PC-3 (cell line): ENCODE measurements at regions not wholly inside any gene's neighbourhood (a gene's known extent, or its start where the extent isn't known, plus 50 kb on each side); places are given as distances from the start of the nearest gene placed in this dataset.

Experiments used
- ATAC-seq: fragments of 200-7000 bp; cut with Tn5 transposase; 2 replicates; pipeline ENCODE4 v1.9.1; 2020; ENCODE audit warnings: mild to moderate bottlenecking, moderate library complexity
- BruUV-seq: library from RNA; stranded (reverse); fragments of 400-500 nt; replicated peaks from 2 replicates; lab custom pipeline; 2021; lab: Mats Ljungman, UMichigan
- CTCF ChIA-PET: fragments of 300-600 bp; sonication (Branson Sonifier 250); formaldehyde crosslinking; loops from one replicate; lab custom pipeline; 2022; ENCODE audit warnings: antibody characterized with exemption; lab: Charles Lee
- POLR2A ChIA-PET: fragments of 300-600 bp; sonication (Branson Sonifier 250); formaldehyde crosslinking; loops from one replicate; lab custom pipeline; 2022; ENCODE audit warnings: antibody characterized with exemption; ENCODE audit not compliant: unreplicated experiment; lab: Charles Lee
- DNase-seq: peaks from one replicate; pipeline ENCODE4 v3.0.0-alpha.2; 2015
- H2AFZ ChIP-seq: fragments of 300-600 bp; sonication (generic); 2 replicates; pipeline ENCODE4 v1.6.0; 2016; ENCODE audit warnings: antibody characterized with exemption, low read length
- H3F3A ChIP-seq: fragments of 300-600 bp; sonication (generic); one replicate; pipeline ENCODE4 v1.6.0; 2017; ENCODE audit warnings: antibody characterized with exemption, low read length, control low read depth, mild to moderate bottlenecking; ENCODE audit not compliant: unreplicated experiment
- H3K27ac ChIP-seq: fragments of 300-600 bp; sonication (generic); 2 replicates; pipeline ENCODE4 v1.5.1; 2016; ENCODE audit warnings: mild to moderate bottlenecking, low read length
- H3K27me3 ChIP-seq: fragments of 300-600 bp; sonication (generic); 2 replicates; pipeline ENCODE4 v1.6.1; 2016; ENCODE audit warnings: low read length, mixed read lengths
- H3K36me3 ChIP-seq: fragments of 300-600 bp; sonication (generic); 2 replicates; pipeline ENCODE4 v1.6.1; 2016; ENCODE audit warnings: low read depth, mixed run types, low read length, mixed read lengths
- H3K4me1 ChIP-seq: fragments of 300-600 bp; sonication (generic); 2 replicates; pipeline ENCODE4 v1.5.1; 2016; ENCODE audit warnings: low read length; ENCODE audit not compliant: insufficient read depth
- H3K4me2 ChIP-seq: fragments of 300-600 bp; sonication (generic); 2 replicates; pipeline ENCODE4 v1.6.0; 2016; ENCODE audit warnings: low read length
- H3K4me3 ChIP-seq: fragments of 300-600 bp; sonication (generic); 2 replicates; pipeline ENCODE4 v1.5.1; 2016; ENCODE audit warnings: mild to moderate bottlenecking, low read length, mixed read lengths
- H3K79me2 ChIP-seq: fragments of 300-600 bp; sonication (generic); 2 replicates; pipeline ENCODE4 v1.6.1; 2017; ENCODE audit warnings: low read length, mixed read lengths
- H3K9ac ChIP-seq: fragments of 300-600 bp; sonication (generic); 2 replicates; pipeline ENCODE4 v1.6.0; 2016; ENCODE audit warnings: mild to moderate bottlenecking, low read length
- H3K9me2 ChIP-seq: fragments of 300-600 bp; sonication (generic); replicated peaks from 2 replicates; pipeline ENCODE4 v1.6.1; 2016; ENCODE audit warnings: mixed run types, low read length, mixed read lengths
- H3K9me3 ChIP-seq: fragments of 300-600 bp; sonication (generic); 2 replicates; pipeline ENCODE4 v1.6.1; 2016; ENCODE audit warnings: low read length, mixed read lengths
- H4K20me1 ChIP-seq: fragments of 300-600 bp; sonication (generic); 2 replicates; pipeline ENCODE4 v1.6.1; 2016; ENCODE audit warnings: low read length, mixed read lengths
- EZH2 ChIP-seq: fragments of 300-600 bp; sonication (generic); IDR thresholded peaks from one replicate; pipeline ENCODE4 v1.6.1; 2017; ENCODE audit warnings: antibody characterized with exemption, mild to moderate bottlenecking, low read length; ENCODE audit not compliant: unreplicated experiment
- EZH2phosphoT487 ChIP-seq: fragments of 300-600 bp; sonication (generic); IDR thresholded peaks from 2 replicates; pipeline ENCODE4 v1.6.1; 2018; ENCODE audit warnings: mild to moderate bottlenecking, antibody characterized with exemption, low read length, borderline replicate concordance
- intact Hi-C: fragments of 100-400 bp; cut with micrococcal nuclease; formaldehyde crosslinking; loops from 2 replicates; pipeline ENCODE4 v1.9.0; 2023
- TF ChIP-seq, protein P1 (sequence below): fragments of 300-600 bp; sonication (generic); conservative IDR thresholded peaks from 2 replicates; pipeline ENCODE4 v1.5.1; 2017; ENCODE audit warnings: antibody characterized with exemption, low read depth, mild to moderate bottlenecking, low read length

DNA sequence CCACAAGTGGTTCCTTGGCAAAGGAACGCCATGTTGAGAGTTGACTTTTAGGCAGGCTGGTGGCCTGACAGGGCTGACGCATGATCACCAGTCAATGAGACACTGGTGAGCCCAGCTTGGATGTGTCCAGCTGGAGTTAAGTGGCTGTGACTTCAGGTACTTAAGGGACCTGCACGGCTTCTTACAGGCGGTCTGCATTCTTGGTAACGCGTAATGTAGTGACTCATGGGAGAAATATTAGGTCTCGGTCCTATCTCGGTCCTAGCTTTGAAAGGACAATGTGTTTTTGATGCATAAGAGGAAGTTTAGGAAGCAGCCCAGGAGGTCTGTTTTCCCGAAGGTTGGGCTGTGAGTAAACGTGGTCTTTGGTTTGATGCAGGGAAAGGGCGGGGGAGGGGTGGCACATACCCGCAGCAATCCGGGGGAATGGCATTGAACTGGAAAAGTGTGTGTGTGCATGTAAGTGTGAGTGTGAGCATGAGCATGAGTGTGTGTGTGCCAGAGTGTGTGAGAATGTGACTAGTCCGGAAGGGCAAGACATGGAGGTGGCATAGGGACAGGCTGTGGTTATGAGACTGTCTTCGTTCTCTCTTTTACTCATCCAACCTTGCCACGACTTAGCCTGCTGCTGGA, 55.3 kb downstream of the FAM43A start:
- no peaks in the 10 kb centered on the region for H3F3A ChIP-seq
- no peaks in the 10 kb centered on the region for H3K36me3 ChIP-seq
- no peaks in the 10 kb centered on the region for H3K27me3 ChIP-seq
- POLR2A ChIA-PET: interaction anchor here (0.9 kb wide), 1 partner anchor 18 kb away, joined by 3 read pairs; no protein-coding TSS in a partner anchor
- H3K27ac ChIP-seq: peak overlapping the region; percentile 82
- peaks cover 46% of the 10 kb centered on the region for H3K4me1 ChIP-seq
- peak overlapping the region; percentile 45 for H2AFZ ChIP-seq
- H3K9me2 ChIP-seq: no peaks in the 10 kb centered on the region
- TF ChIP-seq, protein P1, sequence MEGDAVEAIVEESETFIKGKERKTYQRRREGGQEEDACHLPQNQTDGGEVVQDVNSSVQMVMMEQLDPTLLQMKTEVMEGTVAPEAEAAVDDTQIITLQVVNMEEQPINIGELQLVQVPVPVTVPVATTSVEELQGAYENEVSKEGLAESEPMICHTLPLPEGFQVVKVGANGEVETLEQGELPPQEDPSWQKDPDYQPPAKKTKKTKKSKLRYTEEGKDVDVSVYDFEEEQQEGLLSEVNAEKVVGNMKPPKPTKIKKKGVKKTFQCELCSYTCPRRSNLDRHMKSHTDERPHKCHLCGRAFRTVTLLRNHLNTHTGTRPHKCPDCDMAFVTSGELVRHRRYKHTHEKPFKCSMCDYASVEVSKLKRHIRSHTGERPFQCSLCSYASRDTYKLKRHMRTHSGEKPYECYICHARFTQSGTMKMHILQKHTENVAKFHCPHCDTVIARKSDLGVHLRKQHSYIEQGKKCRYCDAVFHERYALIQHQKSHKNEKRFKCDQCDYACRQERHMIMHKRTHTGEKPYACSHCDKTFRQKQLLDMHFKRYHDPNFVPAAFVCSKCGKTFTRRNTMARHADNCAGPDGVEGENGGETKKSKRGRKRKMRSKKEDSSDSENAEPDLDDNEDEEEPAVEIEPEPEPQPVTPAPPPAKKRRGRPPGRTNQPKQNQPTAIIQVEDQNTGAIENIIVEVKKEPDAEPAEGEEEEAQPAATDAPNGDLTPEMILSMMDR: no peak
- TF ChIP-seq EZH2: no peak
- TF ChIP-seq EZH2phosphoT487: no peak
- H3K4me3 ChIP-seq: peak overlapping the region; percentile 35; the same call in 1 of the 2 replicates
- H3K9ac ChIP-seq: peak overlapping the region; percentile 12
- DNase-seq: peak; percentile 96
- ATAC-seq: peak; percentile 78
- BruUV-seq: TSS peak; percentile 32
- peak overlapping the region; percentile 76 for H3K4me2 ChIP-seq
- CTCF ChIA-PET: interaction anchor here (0.7 to 1.0 kb wide), 3 partner anchors 53 to 215 kb away, joined by 3 to 6 read pairs (median 5); no protein-coding TSS in a partner anchor
- H4K20me1 ChIP-seq: no peaks in the 10 kb centered on the region
- H3K79me2 ChIP-seq: no peaks in the 10 kb centered on the region
- H3K9me3 ChIP-seq: no peaks in the 10 kb centered on the region
- intact Hi-C loops: loop anchor here (1.0 to 2.0 kb wide), 4 partner anchors 19 to 132 kb away; no protein-coding TSS in a partner anchor

GRCh38 chr3:194741916-194742315, 56.2 kb downstream of the FAM43A start:
- Histone ChIP-seq H3K4me2 (no peak overlapping the region), H3K9me2 (no peaks in the 10 kb centered on the region), H3K79me2 (no peaks in the 10 kb centered on the region), H3K9ac (no peak overlapping the region), H3K4me1 (peaks cover 46% of the 10 kb centered on the region), H4K20me1 (no peaks in the 10 kb centered on the region), H3K27me3 (no peaks in the 10 kb centered on the region), H3F3A (no peaks in the 10 kb centered on the region), H3K4me3 (no peak overlapping the region), H3K36me3 (no peaks in the 10 kb centered on the region), H2AFZ (no peak overlapping the region), H3K9me3 (no peaks in the 10 kb centered on the region), H3K27ac (peak overlapping the region; percentile 82; the same call in 1 of the 2 replicates)
- CTCF ChIA-PET: interaction anchor here (0.5 to 0.6 kb wide), 2 partner anchors 27 to 130 kb away, joined by 3 read pairs; no protein-coding TSS in a partner anchor
- DNase-seq (no peak), ATAC-seq (no peak)
- POLR2A ChIA-PET: no interaction called here
- BruUV-seq: no TSS peak
- intact Hi-C loops: loop anchor here (1.0 to 2.0 kb wide), 4 partner anchors 20 to 131 kb away; no protein-coding TSS in a partner anchor
- TF ChIP-seq EZH2 (no peak), EZH2phosphoT487 (no peak)
- TF ChIP-seq, protein P1: no peak

- Histone ChIP-seq H3K27ac (no peak overlapping the region), H3K4me1 (peaks cover 25% of the 10 kb centered on the region), H3K9me2 (no peaks in the 10 kb centered on the region), H3K4me3 (no peak overlapping the region), H3K9ac (no peak overlapping the region), H3K79me2 (no peaks in the 10 kb centered on the region), H4K20me1 (no peaks in the 10 kb centered on the region), H3K4me2 (no peak overlapping the region), H3K9me3 (no peaks in the 10 kb centered on the region), H2AFZ (no peak overlapping the region), H3F3A (no peaks in the 10 kb centered on the region), H3K36me3 (no peaks in the 10 kb centered on the region), H3K27me3 (no peaks in the 10 kb centered on the region)
- ChIA-PET POLR2A (no interaction called here), CTCF (no interaction called here)
- DNase-seq: no peak
- TF ChIP-seq EZH2 (no peak), EZH2phosphoT487 (no peak)
- TF ChIP-seq, protein P1: no peak
- no TSS peak for BruUV-seq
- no peak for ATAC-seq
- intact Hi-C loops: no loop called here
Observed at GRCh38 chr3:194744826-194745225, 59.1 kb downstream of the FAM43A start.
